NCI-H2107 (cell line): ENCODE measurements at regions not wholly inside any gene's neighbourhood (a gene's known extent, or its start where the extent isn't known, plus 50 kb on each side); places are given as distances from the start of the nearest gene placed in this dataset.

Experiments
- DNase-seq: peaks from one replicate; lab custom pipeline; 2025; lab: John Stamatoyannopoulos, UW

DNA sequence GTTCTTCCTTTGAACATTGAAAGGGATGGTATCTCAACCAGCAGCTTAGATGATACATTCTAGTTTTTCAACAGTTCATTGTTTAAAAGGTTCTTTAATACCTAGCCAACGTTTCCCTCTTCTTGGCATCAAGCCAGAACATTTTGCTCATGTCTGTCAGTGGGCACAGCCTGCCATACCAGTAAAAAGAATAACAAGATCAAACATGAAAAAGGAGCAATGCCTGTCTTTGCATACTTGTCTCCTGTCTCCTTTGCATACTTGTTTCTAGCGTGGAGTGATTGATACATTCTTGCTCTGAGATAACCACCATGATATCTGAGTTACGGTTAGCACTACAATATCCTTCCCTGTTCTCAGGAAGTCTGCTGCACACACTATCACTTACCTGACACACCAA is 248.6 kb upstream of the DAPK1 start:
- DNase-seq = no peak

DNA sequence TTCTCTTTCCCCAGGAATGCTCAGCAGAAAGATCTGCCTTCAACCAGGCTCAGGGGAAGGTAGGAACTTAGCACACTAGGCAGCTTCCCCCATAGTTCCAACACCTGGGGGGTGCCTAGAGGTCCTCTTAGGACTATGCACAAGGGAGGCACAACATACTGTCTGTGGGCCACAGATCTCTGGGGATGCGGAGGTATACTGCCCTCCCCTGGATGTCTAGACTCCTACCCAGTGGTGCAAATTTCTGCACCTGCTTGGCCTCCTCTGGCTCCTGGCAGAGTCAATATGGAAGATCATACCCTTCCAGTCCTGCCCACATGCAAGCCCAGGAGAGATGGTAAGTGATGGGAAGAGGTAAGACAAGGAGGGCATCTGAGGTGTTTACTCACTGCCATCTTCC is 247.5 kb upstream of the DAPK1 start:
- no peak for DNase-seq

DNA sequence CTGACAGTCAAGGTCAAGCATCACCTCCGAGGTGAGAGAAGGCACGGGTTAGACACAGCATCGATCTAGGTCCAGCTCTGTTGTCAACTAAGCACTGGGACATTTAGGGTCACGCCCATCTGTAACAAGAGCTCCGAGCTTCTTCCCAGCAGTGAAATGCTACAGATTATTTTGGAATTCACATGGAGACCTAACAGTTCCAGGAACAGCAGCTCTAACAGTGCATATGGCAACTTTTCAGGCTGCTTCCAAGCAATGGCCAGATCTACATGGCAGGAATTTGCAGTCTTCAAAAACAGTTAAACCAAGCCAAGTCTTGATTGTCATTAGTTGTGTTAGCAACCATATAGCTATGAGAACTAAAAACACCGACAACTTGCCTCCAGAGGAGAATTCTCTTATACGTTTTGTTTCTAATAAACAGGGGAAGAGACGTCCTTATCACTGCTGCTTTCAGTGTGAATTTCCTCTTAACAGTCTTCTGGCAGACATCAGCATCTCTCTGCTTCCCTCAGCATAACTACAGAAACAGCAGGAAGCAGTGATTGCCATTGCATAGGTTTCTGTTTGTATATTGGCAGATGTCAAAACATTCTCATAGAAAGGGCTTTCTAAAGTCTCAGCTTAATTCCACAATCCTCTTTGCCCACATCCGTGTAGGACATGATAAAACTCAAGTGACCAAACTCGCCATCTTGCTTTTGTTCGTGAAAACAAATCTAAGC is 242.1 kb upstream of the DAPK1 start:
- no peak for DNase-seq

DNA sequence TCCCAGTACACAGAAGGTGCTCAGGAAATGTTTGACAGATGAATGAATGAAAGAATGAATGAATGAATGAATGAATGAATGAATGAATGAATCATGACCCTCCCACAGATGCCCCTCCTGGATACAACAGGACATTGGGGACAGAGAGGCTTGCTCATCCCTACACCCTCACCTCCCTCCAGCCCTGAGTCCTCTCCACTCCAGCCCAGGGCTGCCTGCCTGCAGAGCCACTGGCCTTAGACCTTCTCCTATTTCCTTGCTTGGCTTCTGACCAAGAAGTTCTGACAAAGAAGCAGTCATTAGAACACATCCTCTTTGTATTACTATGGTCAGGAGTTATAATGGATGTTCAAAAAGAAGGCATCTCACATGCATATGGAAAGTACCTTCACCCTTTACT is 240.7 kb upstream of the DAPK1 start:
- no peak for DNase-seq

DNA sequence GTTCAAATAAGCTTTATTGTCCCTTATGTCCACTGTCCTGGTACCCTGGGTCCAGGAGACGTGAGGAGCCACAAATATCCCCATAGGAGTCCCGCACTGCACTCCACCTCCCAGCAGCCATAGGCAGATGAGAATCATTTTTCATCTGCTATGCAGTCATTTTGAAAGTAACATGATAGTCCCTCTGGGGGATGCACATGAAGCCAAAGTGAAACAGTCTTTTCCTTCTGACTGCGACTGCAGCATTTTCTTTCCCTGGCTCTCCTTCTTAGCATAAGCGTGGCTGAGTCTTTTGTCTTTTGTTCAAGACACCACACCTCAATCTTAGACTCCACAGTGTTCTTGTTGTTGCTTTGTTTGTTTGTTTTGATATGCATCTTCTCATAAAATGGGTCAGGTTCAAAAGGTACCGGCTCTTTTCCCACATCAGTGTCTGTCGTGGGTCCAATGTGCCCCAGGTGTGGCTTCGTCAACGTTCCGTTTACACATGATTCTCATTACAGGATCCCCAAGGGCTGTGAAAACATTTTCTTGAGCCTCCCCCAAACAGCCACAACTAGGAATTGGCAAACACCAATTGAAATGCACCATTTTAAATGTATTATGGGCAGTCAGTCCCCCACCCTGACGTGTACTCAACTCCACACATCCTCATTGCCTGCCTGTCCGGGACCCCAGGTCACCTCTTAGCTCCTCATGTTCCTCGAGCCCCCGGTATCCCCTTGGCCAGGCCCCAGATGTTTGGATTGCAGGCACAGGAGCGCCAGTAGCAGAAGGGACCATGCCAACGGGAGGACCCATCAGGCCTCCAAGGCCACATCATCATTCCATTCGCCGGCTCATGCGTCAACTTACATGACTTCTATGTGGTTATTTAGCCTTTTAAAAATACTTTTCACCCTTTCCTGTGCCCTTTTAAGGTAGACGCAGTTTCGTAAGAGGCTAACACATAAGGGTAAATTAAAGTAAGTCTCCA is 237.8 kb upstream of the DAPK1 start:
- no peak for DNase-seq

DNA sequence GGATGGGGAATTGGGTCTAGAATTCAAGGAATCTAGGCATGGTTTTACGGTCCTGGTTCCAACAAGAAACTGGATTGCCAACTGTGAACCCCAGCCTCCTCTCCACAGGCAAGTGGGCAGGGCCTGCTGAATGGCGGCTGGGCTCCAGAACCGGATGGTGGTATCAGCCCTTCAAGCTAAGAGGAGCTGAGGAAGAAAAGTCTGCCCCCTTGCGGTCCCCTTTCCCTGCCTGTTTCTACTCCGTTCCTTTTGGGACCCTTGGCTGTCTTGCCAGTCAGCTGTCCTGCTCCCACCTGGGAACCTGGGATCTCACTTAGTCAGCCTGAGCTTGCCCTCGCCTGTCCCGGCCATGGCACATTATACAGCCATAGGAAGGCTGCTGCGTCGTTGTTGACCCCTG is 234.4 kb upstream of the DAPK1 start:
- DNase-seq = no peak

DNA sequence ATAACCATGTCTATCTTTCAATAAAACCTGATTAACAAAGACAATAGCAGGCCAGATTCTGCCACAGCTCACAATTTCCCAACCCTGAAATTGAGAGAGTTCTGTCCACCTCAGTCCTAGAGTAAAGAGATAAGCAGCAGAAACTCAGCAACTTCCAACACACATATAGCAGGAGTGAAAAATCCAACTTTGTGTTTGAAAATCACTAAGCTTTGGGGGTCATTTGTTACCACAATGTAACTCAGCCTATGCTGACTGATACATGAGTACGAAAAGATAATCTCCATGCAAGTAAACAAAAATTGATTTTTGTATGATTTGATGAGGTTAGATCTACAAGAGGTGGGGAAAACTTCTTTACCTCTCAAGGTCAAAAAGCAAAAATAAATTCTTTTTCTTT is 231.0 kb upstream of the DAPK1 start:
- no peak for DNase-seq

DNA sequence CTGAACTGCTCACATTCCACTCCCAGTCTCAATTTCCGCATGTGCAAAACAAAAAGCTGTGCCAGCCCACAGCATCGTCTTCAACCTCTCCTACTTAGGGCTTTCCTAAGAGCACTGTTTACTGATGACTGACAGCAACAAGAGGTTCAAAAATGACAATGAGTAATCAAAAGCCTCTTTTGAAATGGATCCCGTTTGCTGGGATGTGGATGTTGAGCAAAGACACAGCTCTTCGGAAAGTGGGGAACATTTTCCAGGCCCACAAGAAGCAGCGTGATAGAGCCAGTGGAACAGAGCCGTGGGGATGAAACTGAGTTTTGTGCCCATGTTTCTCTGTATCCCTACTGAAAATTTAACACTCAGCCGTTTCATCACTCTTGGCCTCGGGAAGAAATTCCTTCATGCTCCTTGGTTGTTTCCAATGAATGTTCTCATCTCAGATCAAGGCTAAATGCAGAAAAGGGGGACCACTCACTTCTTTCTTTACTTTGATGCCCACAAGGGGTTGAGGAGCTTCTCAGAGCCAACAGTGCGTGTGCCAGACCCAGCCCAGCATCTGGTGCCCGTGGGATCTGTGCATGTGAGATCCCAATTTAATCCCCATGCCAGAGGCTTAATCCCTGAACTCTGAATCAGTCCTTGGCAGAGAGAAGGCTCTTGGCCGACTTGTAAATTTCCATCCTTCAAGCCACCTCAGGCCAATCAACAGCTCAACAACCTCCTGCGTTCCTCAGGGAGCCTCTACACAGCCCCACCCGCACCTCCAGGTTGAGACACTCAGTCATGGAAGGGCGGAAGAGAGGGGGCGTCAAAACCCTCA is 230.2 kb upstream of the DAPK1 start:
- no peak for DNase-seq

DNA sequence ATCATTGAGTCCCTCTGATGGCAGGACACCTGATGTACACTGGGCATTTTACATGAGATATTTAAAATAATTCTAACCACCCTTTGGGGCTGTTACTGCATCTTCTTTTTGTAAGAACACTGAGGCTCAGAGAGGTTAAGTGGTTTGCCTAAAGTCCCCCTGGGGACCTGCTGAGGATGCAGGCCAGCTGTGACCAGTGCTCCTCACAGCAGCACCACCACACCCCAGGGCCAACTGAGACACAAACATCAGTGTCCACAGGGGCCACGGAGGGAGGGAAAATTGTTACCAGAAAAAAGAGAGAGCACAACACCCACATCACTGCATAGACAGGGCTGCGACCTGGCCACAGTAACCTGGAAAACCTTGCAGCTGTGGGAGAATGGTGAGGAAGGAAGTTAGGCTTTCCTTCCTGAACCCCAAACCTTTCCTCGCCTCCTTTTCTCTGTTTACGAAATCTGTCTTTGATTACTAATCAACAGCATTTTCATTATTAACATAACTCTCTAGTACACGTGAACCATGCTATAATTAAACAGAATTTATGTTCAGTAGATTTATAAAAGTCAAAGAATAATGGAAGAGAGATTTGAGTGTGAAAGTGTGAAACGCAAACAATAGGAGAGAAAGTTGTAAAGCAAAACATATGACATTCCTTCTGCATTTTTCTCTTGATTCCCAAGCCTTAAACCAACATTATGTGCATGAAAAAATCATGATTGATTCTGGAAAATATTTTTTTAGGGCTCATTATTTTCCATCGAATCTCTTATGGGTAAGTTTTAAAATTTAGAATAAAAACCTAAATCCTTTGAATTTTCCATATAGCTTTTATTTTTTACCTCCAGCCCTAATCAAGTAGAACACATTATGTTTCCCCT is 228.1 kb upstream of the DAPK1 start:
- no peak for DNase-seq

DNA sequence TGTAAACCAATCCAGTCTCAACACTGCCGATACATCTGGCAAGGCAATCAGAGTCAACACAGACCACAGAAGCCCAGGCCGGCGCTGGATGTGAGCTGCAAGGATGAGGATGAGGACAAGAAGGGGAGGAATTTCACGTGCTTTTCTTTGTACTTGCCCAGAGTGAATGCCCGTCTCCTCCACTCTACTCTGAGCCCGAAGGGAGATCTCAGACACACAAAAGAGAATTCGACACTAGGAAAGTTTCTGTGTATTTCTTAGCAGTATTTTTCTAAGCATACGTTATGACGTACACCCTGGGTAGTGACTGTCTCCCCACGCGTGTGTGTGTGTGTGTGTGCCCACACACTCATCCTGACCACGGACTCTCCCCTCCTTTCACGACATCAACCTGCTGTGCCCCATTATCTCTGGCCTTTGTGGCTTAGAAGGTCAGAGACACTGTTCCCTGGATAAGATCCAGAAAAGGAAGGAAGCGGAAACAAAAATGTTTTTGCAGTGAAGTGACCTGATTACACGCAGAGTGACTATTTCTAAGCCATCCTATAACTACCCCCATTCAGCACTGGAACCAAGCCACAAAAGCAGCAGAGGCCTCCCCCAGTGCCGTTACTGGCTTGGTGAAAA is 227.3 kb upstream of the DAPK1 start:
- DNase-seq = no peak

DNA sequence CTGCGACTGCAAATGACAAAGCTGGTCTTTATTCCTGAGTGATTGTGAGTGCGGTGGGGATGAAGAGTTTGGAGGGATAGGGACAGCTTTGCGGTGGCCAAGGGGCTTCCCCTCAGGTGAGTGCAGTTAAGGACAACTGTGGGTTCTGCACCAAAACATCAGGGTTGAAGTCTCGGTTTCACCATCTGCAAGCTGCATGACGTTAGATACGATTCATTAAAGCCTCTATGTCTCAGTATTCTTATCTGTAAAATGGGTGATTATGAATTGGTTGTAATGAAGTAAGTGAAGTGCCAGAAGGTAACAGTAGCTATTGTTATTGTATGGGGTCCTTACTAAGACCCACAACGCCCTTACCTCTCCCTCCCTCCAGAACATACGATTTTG is 226.8 kb upstream of the DAPK1 start:
- DNase-seq = no peak

DNA sequence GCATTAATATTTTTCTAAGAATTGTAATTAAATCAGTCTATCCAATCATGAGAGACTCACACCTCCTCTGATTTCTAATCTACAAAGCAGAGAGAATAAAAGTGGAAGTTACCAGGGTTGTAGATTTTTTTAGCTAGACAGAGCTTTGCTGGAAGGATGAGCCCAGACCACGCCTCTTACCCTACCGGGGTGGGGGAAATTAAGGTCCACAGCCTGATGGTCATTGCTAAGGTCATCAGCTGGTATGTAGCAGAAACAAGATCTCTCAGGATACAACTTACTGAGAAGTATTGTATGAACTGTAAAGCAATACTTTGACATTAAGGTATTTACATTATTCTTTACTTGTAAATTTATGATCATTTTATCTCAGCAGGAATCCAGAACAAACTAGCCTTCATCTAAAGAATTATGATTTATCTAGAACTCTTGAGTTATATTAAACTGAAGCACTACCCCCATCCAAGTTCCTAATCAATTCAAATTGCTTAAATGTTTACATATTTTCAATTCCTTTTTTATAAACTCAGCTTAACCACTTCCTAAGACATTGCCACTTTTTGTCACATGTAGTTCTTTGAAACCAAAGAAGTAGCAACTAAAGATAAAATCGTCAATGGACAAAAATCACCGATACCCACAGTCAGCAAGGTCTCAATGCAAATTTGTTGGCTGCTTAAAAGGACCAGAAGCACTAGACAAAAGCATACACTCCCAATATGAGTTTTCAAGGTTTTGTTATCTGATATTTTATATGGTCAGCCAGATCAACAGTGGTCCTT is 225.8 kb upstream of the DAPK1 start:
- no peak for DNase-seq

DNA sequence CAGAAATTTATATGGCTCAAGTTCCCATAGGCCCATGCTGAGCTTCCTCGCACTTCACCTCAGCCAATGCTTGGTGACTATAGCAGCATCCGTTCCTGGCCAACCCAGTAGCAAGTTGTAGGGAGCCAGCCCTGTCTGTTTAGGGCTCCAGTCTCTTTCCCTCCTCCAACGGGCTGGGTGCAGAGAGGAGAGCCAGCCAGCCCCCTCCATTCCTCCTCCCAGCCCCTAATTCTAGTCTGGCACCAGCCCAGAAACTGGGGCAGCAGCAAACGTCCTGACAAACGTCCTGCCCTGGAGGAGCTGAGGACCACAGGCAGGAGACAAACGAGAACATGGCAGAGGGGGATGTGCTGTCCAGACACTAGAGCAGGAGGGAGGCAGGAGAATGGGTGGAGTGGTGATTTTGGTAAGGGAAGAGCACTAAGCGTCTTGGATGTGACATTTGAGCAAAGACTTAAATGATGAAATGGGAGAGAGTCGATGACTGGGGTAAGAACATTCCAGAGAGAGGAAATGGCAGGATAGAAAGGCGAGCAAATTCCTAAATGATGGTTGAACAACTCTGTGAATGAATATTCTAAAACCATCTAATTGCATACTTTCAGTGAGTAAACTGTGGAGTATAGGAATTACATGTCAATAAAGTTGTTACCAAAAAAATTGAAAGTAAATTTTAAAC is 222.5 kb upstream of the DAPK1 start:
- no peak for DNase-seq

DNA sequence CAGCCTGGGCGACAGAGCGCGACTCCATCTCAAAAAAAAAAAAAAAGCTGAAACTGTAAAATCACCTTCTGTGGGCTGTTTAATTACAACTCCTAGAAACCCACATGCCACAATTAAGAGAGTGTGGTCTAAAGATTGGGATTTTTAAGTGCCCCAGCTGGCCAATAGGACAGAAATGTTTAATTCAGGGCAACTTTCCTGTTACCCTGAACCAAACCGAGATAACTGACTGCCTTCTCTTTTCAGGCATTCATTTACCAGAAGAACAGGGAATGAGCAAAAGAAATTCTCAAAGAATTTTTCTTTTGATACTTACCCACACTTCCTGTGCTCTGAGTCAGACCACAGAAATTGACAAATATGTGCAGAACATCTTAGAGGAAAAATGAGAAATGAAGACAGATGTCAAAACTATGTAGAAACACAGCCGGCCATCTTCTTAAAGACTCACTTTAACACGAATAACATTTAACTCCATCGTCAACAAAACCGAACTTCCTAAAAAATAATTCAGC is 221.3 kb upstream of the DAPK1 start:
- no peak for DNase-seq

DNA sequence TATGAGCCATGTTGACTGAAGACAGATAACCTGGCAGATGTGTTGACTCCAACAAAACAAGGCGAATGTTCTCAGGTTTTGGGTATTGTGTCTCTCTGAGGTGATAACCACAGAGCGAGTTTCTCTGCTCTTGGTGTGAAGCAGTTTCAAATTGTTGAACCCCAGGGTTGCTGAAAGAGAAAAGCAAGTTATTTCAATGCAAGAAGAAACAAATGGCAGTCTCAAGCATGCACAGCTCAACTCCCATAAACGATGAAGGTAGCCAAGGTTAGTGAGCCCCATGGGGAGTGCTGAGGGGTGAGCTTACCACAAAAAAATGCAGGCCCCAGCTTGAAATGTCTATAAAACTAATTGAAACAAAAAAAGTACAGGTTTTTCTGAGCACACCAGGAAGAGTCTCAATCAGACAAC is 220.8 kb upstream of the DAPK1 start:
- DNase-seq = no peak

DNA sequence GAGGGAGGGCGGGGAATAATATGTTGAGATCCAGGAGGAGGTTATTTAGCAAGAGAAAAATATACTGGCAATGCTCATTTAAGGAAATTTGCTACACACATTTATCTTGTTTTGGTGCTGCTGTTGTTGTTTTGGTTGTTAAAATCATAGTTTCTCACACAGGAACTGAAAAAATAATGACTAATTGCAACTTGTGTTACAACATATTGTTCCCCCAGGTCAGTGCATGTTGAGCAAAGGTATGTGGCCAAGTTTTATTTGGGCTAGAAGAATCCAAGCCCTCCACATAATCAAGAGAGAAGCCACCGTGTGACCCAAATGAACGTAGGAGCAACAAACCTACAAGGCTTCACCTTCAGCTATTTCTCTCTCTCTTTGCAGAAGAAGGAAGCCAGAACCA is 220.3 kb upstream of the DAPK1 start:
- DNase-seq = no peak

DNA sequence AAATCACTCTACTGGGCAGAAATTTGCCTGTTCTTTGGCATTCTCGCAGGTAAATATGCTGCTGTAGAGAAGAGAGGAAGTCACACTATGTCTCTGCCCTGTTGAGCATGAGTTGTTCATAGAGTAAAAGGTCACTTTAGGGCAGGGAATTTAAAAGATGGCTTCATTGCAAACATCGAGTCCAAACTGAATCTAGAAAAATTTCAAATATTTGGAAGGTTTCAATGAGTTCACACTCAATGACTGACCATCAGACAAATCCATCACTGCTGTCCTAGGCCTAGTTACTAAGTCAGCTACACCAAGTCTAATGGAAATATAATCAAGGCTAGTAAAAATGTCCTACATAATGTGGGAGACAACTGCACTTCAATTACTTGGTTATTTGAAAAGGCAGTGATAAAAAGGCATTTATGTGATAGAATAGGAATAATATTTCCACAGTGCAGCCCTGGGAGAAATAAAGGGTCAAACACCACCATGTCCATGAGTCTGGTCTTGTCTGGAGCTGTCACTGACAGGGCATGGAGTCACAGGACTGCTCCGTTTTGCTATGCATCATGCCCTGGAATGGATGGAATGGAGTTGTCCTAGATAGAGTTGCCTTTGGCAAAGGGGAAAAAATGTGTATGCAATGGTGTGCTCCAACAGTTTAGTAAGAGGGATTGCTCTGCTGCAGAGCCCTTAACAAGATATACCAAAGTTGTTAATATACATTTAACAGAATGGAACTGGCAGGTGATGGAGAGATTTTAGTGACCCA is 218.5 kb upstream of the DAPK1 start:
- no peak for DNase-seq

DNA sequence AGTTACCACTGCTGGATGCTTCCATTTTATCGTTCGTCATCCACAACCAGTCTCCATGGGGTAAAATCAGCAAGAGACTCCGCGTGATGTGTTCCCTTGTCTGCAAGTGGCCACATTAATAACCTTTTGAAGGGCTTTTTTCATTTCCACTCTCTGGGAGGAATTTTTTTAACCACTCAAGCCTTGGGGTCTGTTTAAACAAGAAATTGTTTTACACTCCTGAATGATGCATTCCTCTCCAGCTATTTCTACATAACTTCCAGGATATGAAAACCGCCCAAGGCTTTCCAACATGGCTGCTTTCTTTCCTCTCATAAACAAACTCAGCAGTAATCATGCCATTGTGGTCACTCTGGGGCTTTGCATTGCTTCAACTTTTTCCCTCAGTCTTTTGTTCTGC is 217.2 kb upstream of the DAPK1 start:
- DNase-seq = no peak

DNA sequence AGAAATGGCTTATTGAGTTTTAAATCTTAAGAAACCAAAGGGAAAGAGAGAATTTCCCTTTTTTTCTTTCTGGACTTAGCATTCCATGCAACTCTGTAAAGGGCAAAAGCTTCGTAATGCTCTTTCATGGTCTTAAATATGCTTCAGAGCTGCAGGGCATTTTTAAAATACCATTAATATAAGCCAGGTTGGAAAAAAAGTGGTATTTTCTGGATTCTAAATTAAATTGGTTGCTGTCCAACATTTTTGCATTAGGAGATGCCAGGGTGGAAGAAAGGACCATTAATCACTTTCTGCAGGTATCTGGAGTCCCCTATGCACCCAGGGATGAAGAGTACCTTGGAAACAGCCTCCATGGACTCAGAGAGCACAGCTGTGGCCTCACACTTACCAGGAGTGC is 215.1 kb upstream of the DAPK1 start:
- no peak for DNase-seq
